Activated B cell treated with CpG ODN at 0.5 μM for 24 hours (primary cell): ENCODE measurements at regions not wholly inside any gene's neighbourhood (a gene's known extent, or its start where the extent isn't known, plus 50 kb on each side); places are given as distances from the start of the nearest gene placed in this dataset.

ENCODE experiments used
- ATAC-seq: fragments of 200-7000 bp; cut with Tn5 transposase; one replicate; pipeline ENCODE4 v1.10.0; 2021; ENCODE audit warnings: low read depth, mild to moderate bottlenecking, moderate library complexity
- CTCF ChIA-PET: fragments of 350-600 bp; sonication (Branson Sonifier 250); formaldehyde crosslinking; loops from one replicate; lab custom pipeline; 2021; ENCODE audit warnings: antibody characterized with exemption; lab: Charles Lee
- POLR2A ChIA-PET: fragments of 350-600 bp; sonication (Branson Sonifier 250); formaldehyde crosslinking; loops from one replicate; lab custom pipeline; 2021; ENCODE audit warnings: antibody characterized with exemption; lab: Charles Lee
- DNase-seq: peaks from one replicate; pipeline ENCODE4 v3.0.0; 2022
- H3K27ac Mint-ChIP-seq: one replicate; pipeline ENCODE4 v1.8.0; 2020; ENCODE audit warnings: mixed read lengths
- H3K27me3 Mint-ChIP-seq: one replicate; pipeline ENCODE4 v1.8.0; 2021; ENCODE audit warnings: mixed read lengths
- H3K36me3 Mint-ChIP-seq: one replicate; pipeline ENCODE4 v1.8.0; 2021; ENCODE audit warnings: low read depth, mixed read lengths
- H3K4me1 Mint-ChIP-seq: one replicate; pipeline ENCODE4 v1.8.0; 2021; ENCODE audit warnings: mixed read lengths
- H3K4me3 Mint-ChIP-seq: one replicate; pipeline ENCODE4 v1.8.0; 2020; ENCODE audit warnings: mild to moderate bottlenecking, mixed read lengths
- H3K9me3 Mint-ChIP-seq: one replicate; pipeline ENCODE4 v1.8.0; 2020; ENCODE audit warnings: mixed read lengths
- intact Hi-C: fragments of 100-400 bp; cut with micrococcal nuclease; formaldehyde crosslinking; loops from one replicate; pipeline ENCODE4 v1.15.1; 2024
- TF ChIP-seq, protein P1 (sequence below): fragments of 200-600 bp; IDR thresholded peaks from one replicate; pipeline ENCODE4 v1.8.0; 2022; ENCODE audit warnings: antibody characterized with exemption, mild to moderate bottlenecking

DNA sequence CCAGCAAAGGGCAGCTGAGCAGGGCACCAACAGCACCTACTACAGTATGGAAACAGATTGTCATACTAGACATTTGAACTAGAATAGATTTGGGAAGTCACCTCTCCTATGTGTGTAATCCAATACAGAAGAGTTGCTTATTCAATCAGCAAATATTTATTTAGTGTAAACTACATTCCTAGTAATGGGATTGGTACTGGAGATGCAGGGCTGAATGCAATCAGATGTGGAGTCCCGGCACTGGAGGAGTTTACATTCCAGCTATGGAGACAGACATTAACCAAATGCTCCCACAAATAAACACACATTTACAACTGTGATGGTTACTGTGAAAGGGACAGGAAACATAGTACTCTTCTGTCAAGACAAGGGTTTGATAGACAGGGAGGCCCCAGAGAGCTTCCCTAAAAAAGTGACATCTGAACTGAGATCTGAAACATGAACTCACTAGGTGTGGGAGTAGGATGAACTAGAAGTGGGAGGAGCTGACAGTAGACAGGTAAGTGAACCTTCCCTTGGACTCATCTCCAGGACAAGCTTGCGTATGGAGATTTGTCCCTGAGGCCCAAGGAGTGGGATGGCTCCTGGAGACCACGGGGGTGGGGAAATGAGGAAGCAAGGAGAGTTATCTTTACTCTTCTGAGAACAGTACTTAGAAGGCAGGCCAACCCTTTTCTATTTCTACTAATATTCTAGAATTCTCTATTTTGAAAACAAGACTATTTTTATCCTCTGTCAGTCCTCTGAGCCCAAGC, 420.5 kb downstream of the MAFB start:
- peaks cover 3% of the 10 kb centered on the region for H3K27me3 Mint-ChIP-seq
- TF ChIP-seq, protein P1, sequence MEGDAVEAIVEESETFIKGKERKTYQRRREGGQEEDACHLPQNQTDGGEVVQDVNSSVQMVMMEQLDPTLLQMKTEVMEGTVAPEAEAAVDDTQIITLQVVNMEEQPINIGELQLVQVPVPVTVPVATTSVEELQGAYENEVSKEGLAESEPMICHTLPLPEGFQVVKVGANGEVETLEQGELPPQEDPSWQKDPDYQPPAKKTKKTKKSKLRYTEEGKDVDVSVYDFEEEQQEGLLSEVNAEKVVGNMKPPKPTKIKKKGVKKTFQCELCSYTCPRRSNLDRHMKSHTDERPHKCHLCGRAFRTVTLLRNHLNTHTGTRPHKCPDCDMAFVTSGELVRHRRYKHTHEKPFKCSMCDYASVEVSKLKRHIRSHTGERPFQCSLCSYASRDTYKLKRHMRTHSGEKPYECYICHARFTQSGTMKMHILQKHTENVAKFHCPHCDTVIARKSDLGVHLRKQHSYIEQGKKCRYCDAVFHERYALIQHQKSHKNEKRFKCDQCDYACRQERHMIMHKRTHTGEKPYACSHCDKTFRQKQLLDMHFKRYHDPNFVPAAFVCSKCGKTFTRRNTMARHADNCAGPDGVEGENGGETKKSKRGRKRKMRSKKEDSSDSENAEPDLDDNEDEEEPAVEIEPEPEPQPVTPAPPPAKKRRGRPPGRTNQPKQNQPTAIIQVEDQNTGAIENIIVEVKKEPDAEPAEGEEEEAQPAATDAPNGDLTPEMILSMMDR = no peak
- ATAC-seq = no peak
- no peak overlapping the region for H3K4me3 Mint-ChIP-seq
- intact Hi-C loops = loop anchor here (10.0 kb wide), 1 partner anchor 426 kb away; no protein-coding TSS in a partner anchor
- ChIA-PET CTCF (no interaction called here), POLR2A (no interaction called here)
- no peaks in the 10 kb centered on the region for H3K9me3 Mint-ChIP-seq
- DNase-seq = no peak
- no peak overlapping the region for H3K27ac Mint-ChIP-seq
- H3K4me1 Mint-ChIP-seq = no peaks in the 10 kb centered on the region
- H3K36me3 Mint-ChIP-seq = no peaks in the 10 kb centered on the region

DNA sequence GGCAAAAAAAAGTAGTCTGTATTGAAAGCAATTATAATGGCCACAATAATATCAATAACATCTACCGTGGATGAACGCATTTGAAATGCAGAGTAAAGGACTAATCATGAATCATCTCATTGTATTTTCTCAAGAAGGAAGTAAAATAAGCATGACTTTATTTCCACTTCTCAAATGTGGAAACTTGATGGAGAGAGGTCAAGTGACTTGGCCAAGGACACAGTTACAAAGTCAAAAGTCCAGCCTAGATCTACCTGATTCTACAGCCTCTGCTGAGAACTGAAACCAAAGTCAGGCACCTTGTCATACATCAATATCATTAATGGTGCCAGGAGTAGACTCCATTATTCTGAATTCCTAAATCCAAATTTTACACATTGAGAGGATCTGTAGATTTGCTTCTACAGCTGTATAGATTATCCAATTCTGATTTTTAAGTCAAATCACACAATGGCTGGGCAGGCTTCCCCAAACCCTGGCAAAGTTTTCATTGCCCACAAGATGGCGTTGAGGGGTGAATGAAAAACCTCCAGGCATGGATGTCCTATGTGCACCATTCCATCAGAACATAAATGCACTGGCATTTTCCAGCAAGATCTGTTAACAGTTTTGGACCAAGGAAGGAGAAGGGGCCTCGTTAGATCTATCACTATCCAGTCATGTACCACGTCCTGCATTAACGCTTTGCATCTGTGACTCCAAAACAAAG, 423.1 kb downstream of the MAFB start:
- no peak overlapping the region for H3K4me3 Mint-ChIP-seq
- TF ChIP-seq, protein P1 = no peak
- ATAC-seq = no peak
- H3K9me3 Mint-ChIP-seq = no peaks in the 10 kb centered on the region
- H3K36me3 Mint-ChIP-seq = no peaks in the 10 kb centered on the region
- ChIA-PET CTCF (no interaction called here), POLR2A (no interaction called here)
- DNase-seq = no peak
- no peaks in the 10 kb centered on the region for H3K4me1 Mint-ChIP-seq
- intact Hi-C loops = loop anchor here (10.0 kb wide), 1 partner anchor 429 kb away; no protein-coding TSS in a partner anchor
- no peak overlapping the region for H3K27ac Mint-ChIP-seq
- H3K27me3 Mint-ChIP-seq = no peaks in the 10 kb centered on the region

DNA sequence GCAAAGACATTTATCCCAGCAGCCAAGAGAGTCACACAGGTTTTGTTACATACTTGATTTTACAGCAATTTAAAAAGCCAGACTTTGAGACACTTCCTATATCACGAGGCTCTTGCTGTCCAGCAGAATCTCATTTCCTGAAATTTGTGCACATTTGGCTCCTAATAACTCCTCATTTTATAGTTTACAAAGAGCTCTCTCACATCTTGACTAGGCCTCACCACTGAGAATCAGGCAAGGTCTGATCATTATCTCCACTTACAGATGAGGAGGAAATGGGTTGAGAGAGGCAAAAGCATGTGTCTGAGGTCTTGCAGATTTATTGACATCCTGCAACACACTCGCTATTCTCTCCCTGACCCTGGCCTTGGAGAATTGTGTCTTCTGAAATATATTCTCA, 426.8 kb downstream of the MAFB start:
- no peak for ATAC-seq
- Mint-ChIP-seq H3K4me3 (no peak overlapping the region), H3K9me3 (no peaks in the 10 kb centered on the region), H3K4me1 (no peaks in the 10 kb centered on the region), H3K36me3 (no peaks in the 10 kb centered on the region), H3K27me3 (peaks cover 3% of the 10 kb centered on the region), H3K27ac (no peak overlapping the region)
- POLR2A ChIA-PET = no interaction called here
- CTCF ChIA-PET = no interaction called here
- DNase-seq = no peak
- TF ChIP-seq, protein P1 = no peak
- intact Hi-C loops = loop anchor here (10.0 kb wide), 1 partner anchor 433 kb away; no protein-coding TSS in a partner anchor

DNA sequence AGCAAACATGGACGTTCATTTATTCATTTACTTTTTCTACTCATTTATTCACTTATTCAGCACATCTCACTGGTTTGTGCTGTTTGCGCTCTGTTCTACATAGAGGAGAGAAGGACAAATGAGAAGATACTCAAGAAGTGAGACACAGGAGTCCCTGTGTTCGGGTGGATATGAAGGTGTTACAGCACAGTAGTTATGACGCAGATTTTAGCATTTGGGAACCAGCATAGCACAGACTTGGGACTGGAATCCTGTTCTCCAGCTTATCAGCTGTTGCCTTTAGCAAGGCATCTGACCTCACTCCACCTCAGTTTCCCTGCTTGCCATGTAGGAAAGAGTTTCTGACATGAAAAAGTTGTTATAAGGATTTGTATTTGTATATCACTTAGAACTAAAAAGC, 430.1 kb downstream of the MAFB start:
- H3K27me3 Mint-ChIP-seq = peaks cover 3% of the 10 kb centered on the region
- DNase-seq (no peak), ATAC-seq (no peak)
- H3K27ac Mint-ChIP-seq = no peak overlapping the region
- H3K4me1 Mint-ChIP-seq = no peaks in the 10 kb centered on the region
- CTCF ChIA-PET = no interaction called here
- no peaks in the 10 kb centered on the region for H3K9me3 Mint-ChIP-seq
- TF ChIP-seq, protein P1 = no peak
- intact Hi-C loops = no loop called here
- no peak overlapping the region for H3K4me3 Mint-ChIP-seq
- H3K36me3 Mint-ChIP-seq = no peaks in the 10 kb centered on the region
- POLR2A ChIA-PET = no interaction called here

DNA sequence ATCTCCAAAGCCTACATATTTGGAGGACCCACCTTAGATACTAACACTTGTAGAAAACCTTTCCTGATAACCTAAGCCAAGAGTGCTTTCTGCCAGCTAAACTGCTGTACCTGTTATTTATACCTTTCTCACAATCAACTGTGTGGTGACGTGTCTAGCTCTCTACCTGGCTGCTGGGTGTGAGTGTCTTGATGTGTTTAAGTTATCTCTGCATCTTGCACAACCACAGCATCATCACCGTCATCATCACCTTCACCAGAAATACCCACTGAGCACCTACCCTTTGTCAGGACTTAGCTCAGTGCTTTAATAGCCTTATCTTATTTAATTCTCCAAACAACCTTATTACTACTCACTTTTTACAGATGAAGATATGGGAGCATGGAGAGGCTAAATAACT, 431.3 kb downstream of the MAFB start:
- no peak for ATAC-seq
- CTCF ChIA-PET = interaction anchor here (0.6 kb wide), 1 partner anchor 707 kb away, joined by 3 read pairs; no protein-coding TSS in a partner anchor
- intact Hi-C loops = no loop called here
- Mint-ChIP-seq H3K27ac (no peak overlapping the region), H3K9me3 (no peaks in the 10 kb centered on the region), H3K36me3 (no peaks in the 10 kb centered on the region), H3K4me1 (no peaks in the 10 kb centered on the region), H3K4me3 (no peak overlapping the region), H3K27me3 (peaks cover 3% of the 10 kb centered on the region)
- POLR2A ChIA-PET = no interaction called here
- DNase-seq = no peak
- TF ChIP-seq, protein P1 = no peak
